Duodenal mucosa (tissue), 2 donors: ENCODE measurements at regions not wholly inside any gene's neighbourhood (a gene's known extent, or its start where the extent isn't known, plus 50 kb on each side); places are given as distances from the start of the nearest gene placed in this dataset.

Experiments used
- H3K27ac ChIP-seq: one replicate; pipeline ENCODE4 v1.7.0; 2013; ENCODE audit warnings: low read depth, low read length
- H3K27me3 ChIP-seq, 2 donors: one replicate each; pipeline ENCODE4 v1.7.0; 2013; ENCODE audit warnings: low read length in 2 of 2, control low read depth in 1 of 2; ENCODE audit not compliant: insufficient read depth in 2 of 2, control insufficient read depth in 1 of 2
- H3K36me3 ChIP-seq, 2 donors: one replicate each; pipeline ENCODE4 v1.7.0; 2013; ENCODE audit warnings: low read length in 2 of 2, control low read depth in 1 of 2; ENCODE audit not compliant: insufficient read depth in 2 of 2, control insufficient read depth in 1 of 2
- H3K4me1 ChIP-seq, 2 donors: one replicate each; pipeline ENCODE4 v1.7.0; 2013; ENCODE audit warnings: low read length in 2 of 2, control low read depth in 1 of 2; ENCODE audit not compliant: insufficient read depth in 2 of 2, control insufficient read depth in 1 of 2
- H3K4me3 ChIP-seq, 2 donors: one replicate each; pipeline ENCODE4 v1.7.0; 2013; ENCODE audit warnings: low read length in 2 of 2, low read depth in 1 of 2
- H3K9ac ChIP-seq, 2 donors: one replicate each; pipeline ENCODE4 v1.7.0; 2013; ENCODE audit warnings: low read length in 2 of 2, low read depth in 1 of 2
- H3K9me3 ChIP-seq, 2 donors: one replicate each; pipeline ENCODE4 v1.7.0; 2013; ENCODE audit warnings: low read length in 2 of 2, control low read depth in 1 of 2; ENCODE audit not compliant: control insufficient read depth in 1 of 2

DNA sequence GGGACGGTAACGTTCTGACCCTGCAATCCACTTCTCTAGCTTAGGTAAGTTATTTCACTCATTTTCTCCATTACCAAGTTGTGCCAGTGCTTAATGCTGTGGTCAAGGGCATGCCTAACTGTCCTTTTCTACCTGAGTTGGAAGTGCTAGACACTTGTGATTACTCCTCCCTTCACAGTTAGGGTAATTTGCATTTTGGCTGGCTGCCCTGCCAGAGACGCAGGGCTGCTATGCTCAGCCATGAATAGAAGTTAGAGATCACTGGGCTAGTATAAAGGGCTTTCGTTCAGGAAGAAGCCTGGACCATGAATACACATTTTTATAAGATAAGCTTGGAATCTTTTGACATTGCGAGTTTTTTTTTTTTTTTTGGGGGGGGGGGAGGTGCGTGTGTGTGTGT, 633.2 kb upstream of the NEGR1 start:
- no peaks in the 10 kb centered on the region for H3K4me1 ChIP-seq
- no peaks in the 10 kb centered on the region for H3K27me3 ChIP-seq
- H3K9ac ChIP-seq: no peak overlapping the region
- no peak overlapping the region for H3K4me3 ChIP-seq
- no peak overlapping the region for H3K27ac ChIP-seq
- H3K9me3 ChIP-seq: no peaks in the 10 kb centered on the region
- no peaks in the 10 kb centered on the region for H3K36me3 ChIP-seq

DNA sequence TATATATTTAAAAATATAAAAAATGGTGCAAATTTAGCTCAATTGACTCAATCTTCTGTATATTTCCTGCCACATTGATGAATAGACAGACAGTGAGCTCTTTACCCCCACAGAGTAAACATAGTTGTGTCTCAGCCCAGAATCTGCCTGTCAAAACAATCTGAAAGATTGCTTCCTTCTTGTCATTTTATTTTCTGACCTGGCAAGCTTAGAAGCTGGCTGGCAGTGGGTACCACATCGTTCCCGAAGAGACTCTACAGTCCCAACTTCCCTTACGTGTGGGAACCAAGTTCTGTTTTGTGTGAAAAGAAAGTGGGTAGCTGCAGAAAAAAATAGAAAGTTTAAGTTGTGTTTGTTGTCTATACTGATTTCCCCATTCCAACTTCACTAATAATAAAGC, 629.3 kb upstream of the NEGR1 start:
- no peaks in the 10 kb centered on the region for H3K4me1 ChIP-seq
- no peaks in the 10 kb centered on the region for H3K27me3 ChIP-seq

GRCh38 chr1:72896256-72896655, 613.9 kb upstream of the NEGR1 start:
- H3K27me3 ChIP-seq: no peaks in the 10 kb centered on the region
- no peaks in the 10 kb centered on the region for H3K4me1 ChIP-seq
- H3K9me3 ChIP-seq: no peaks in the 10 kb centered on the region
- H3K27ac ChIP-seq: no peak overlapping the region
- H3K4me3 ChIP-seq: no peak overlapping the region
- no peaks in the 10 kb centered on the region for H3K36me3 ChIP-seq
- H3K9ac ChIP-seq: no peak overlapping the region

More for the DNA sequence above, 629.3 kb upstream of the NEGR1 start:
- Histone ChIP-seq H3K9ac (no peak overlapping the region), H3K9me3 (no peaks in the 10 kb centered on the region), H3K4me3 (no peak overlapping the region), H3K27ac (no peak overlapping the region), H3K36me3 (no peaks in the 10 kb centered on the region)

GRCh38 chr1:72892461-72892860, 610.1 kb upstream of the NEGR1 start:
- H3K9ac ChIP-seq: no peak overlapping the region
- no peaks in the 10 kb centered on the region for H3K36me3 ChIP-seq
- H3K9me3 ChIP-seq: no peaks in the 10 kb centered on the region
- no peaks in the 10 kb centered on the region for H3K4me1 ChIP-seq
- H3K4me3 ChIP-seq: no peak overlapping the region
- no peak overlapping the region for H3K27ac ChIP-seq
- H3K27me3 ChIP-seq: no peaks in the 10 kb centered on the region

GRCh38 chr1:72891976-72892375, 609.6 kb upstream of the NEGR1 start:
- Histone ChIP-seq H3K36me3 (no peaks in the 10 kb centered on the region), H3K27ac (no peak overlapping the region), H3K9me3 (no peaks in the 10 kb centered on the region), H3K9ac (no peak overlapping the region), H3K4me1 (no peaks in the 10 kb centered on the region), H3K27me3 (no peaks in the 10 kb centered on the region), H3K4me3 (no peak overlapping the region)

DNA sequence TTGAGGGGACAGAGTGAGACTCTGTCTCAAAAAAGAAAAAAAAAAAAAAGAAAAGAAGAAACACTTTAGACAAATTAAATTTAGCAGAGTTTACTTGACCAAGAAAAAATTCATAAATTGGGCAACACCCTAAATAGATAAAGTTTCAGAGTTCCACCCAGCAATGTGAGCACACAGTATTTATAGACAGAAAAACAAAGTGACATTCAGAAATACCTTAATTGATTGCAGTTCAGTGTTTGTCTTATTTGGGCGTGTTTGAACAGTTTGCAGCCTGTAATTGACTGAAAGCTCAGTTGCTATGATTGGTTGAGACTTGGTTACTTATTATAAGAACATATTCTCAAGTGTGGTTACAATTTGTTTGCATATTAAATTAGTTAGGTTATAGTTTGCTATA, 603.5 kb upstream of the NEGR1 start:
- H3K4me1 ChIP-seq: no peaks in the 10 kb centered on the region
- no peaks in the 10 kb centered on the region for H3K27me3 ChIP-seq
- no peaks in the 10 kb centered on the region for H3K9me3 ChIP-seq
- no peak overlapping the region for H3K9ac ChIP-seq
- no peak overlapping the region for H3K27ac ChIP-seq
- no peaks in the 10 kb centered on the region for H3K36me3 ChIP-seq
- no peak overlapping the region for H3K4me3 ChIP-seq

DNA sequence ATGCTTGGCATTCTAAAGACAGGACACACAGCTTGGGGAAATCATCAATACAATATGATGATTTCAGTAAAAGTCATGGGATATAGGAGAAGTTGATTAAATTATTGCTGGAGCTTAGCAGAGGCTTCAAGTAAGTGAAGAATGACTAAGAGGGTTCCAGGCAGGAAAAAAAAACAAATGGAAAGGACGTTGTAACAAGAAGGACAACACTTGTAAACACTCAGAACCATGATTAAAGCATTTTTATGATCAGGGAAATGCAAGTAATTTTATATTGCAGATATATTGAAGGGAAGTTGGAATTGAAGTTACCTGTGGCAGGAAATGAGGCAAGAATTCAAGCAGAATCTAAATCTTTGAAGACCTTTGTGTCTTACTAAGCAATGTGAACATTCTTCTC, 602.7 kb upstream of the NEGR1 start:
- Histone ChIP-seq H3K27ac (no peak overlapping the region), H3K9ac (no peak overlapping the region), H3K36me3 (no peaks in the 10 kb centered on the region), H3K9me3 (no peaks in the 10 kb centered on the region), H3K4me1 (no peaks in the 10 kb centered on the region), H3K27me3 (no peaks in the 10 kb centered on the region), H3K4me3 (no peak overlapping the region)

- Histone ChIP-seq H3K4me3 (no peak overlapping the region), H3K27me3 (no peaks in the 10 kb centered on the region), H3K9me3 (no peaks in the 10 kb centered on the region), H3K4me1 (no peaks in the 10 kb centered on the region), H3K27ac (no peak overlapping the region), H3K36me3 (no peaks in the 10 kb centered on the region), H3K9ac (no peak overlapping the region)
Observed at GRCh38 chr1:72869873-72870272, 587.5 kb upstream of the NEGR1 start.

- Histone ChIP-seq H3K27me3 (no peaks in the 10 kb centered on the region), H3K9ac (no peak overlapping the region), H3K9me3 (no peaks in the 10 kb centered on the region), H3K27ac (no peak overlapping the region), H3K36me3 (no peaks in the 10 kb centered on the region), H3K4me3 (no peak overlapping the region), H3K4me1 (no peaks in the 10 kb centered on the region)
Observed at GRCh38 chr1:72869441-72869840, 587.1 kb upstream of the NEGR1 start.

- H3K36me3 ChIP-seq: no peaks in the 10 kb centered on the region
- no peak overlapping the region for H3K27ac ChIP-seq
- no peaks in the 10 kb centered on the region for H3K4me1 ChIP-seq
- H3K9me3 ChIP-seq: no peaks in the 10 kb centered on the region
- no peaks in the 10 kb centered on the region for H3K27me3 ChIP-seq
- H3K4me3 ChIP-seq: no peak overlapping the region
- no peak overlapping the region for H3K9ac ChIP-seq
Observed at GRCh38 chr1:72851597-72851996, 569.3 kb upstream of the NEGR1 start.

DNA sequence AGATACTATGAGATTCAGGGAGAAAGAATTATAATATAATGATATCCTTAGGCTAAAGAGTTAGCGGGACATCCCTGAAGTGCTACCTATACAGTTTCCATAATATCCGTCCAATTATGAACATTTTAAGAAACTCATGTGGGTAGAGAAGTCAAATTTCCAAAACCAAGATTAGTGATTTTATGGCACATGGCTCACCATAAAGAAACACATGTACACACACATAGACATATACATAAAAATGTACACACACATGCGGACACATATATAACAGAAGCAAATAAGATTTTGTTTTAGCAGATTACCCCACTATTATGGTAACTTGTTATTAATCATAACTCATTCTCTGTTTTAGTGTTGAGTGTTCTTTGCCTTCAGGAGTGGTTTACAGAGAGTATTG, 566.7 kb upstream of the NEGR1 start:
- no peaks in the 10 kb centered on the region for H3K27me3 ChIP-seq
- H3K4me3 ChIP-seq: no peak overlapping the region
- H3K36me3 ChIP-seq: no peaks in the 10 kb centered on the region
- H3K9ac ChIP-seq: no peak overlapping the region
- no peaks in the 10 kb centered on the region for H3K9me3 ChIP-seq
- no peak overlapping the region for H3K27ac ChIP-seq
- H3K4me1 ChIP-seq: no peaks in the 10 kb centered on the region
